ENCODE measurements at regions not wholly inside any gene's neighbourhood (a gene's known extent, or its start where the extent isn't known, plus 50 kb on each side); places are given as distances from the start of the nearest gene placed in this dataset.

DNA sequence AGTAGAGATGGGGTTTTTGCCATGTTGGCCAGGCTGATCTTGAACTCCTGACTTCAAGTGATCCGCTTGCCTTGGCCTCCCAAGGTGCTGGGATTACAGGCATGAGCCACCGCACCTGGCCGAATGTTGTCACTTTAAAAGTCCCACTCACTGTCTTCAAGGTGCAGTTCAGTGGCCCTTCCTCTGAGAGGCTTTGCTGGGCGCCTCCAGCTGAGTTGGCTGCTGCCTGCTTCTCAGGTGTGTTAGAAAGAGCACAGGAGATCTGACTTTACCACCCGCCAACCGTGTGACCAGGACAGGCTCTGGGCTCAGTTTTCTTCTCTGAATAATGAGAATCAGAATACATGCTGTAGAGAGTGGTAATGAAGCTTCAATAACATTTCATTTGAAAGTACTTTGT lies 207.4 kb downstream of the CEP135 start:
- H3K36me3 ChIP-seq (ENCODE audit: low read depth): no peaks in the 10 kb centered on the region
- no peaks in the 10 kb centered on the region for H3K9me2 ChIP-seq (ENCODE audit: insufficient read depth)
- no peaks in the 10 kb centered on the region for H3K9me3 ChIP-seq (ENCODE audit: insufficient read depth, low read depth)
- TF ChIP-seq CTCF (conservative IDR thresholded peaks at IDR 0.05) (no peak), EZH2 (IDR thresholded peaks at IDR 0.05; ENCODE audit: low read depth) (no peak)
- H3K27me3 ChIP-seq (ENCODE audit: insufficient read depth, low read depth): no peaks in the 10 kb centered on the region
- BruUV-seq (replicated peaks): no TSS peak
- no peak overlapping the region for H3K4me3 ChIP-seq
- ChIA-PET CTCF (no interaction called here), POLR2A (ENCODE audit: unreplicated experiment) (no interaction called here)
- no peaks in the 10 kb centered on the region for H3K79me2 ChIP-seq (ENCODE audit: low read depth)
- H4K20me1 ChIP-seq (ENCODE audit: insufficient read depth): no peaks in the 10 kb centered on the region
- intact Hi-C loops (cut with micrococcal nuclease; ENCODE audit: unreplicated experiment): no loop called here
- H3K4me2 ChIP-seq: no peak overlapping the region
- no peak overlapping the region for H2AFZ ChIP-seq
- no peak overlapping the region for H3K27ac ChIP-seq
- H3F3A ChIP-seq (ENCODE audit: insufficient read depth, low read depth): no peaks in the 10 kb centered on the region
- no peaks in the 10 kb centered on the region for H3K4me1 ChIP-seq (replicated peaks; ENCODE audit: insufficient read depth)
- no peak for DNase-seq

DNA sequence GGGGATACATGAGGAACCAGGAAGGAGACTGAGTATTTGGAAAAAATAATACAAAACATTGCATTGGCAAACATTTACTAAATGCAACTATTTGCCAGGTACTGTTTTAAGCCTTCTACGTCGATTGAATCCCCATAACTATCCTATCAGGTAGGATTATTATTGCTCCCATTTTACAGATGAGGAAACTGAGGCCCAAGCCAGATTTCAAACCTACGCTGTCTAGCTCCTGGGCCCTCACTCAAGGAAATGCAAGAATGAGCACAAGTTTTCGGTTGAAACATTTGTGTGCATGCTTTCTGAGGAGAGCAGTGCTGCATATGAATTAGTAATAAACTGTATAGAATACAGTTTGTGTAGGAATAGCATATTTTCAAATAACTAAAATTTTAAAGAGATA lies 206.7 kb downstream of the CEP135 start:
- H3K4me3 ChIP-seq: no peak overlapping the region
- H3K36me3 ChIP-seq (ENCODE audit: low read depth): no peaks in the 10 kb centered on the region
- no peaks in the 10 kb centered on the region for H3K4me1 ChIP-seq (replicated peaks; ENCODE audit: insufficient read depth)
- H3F3A ChIP-seq (ENCODE audit: insufficient read depth, low read depth): no peaks in the 10 kb centered on the region
- no peaks in the 10 kb centered on the region for H3K9me3 ChIP-seq (ENCODE audit: insufficient read depth, low read depth)
- no peaks in the 10 kb centered on the region for H3K27me3 ChIP-seq (ENCODE audit: insufficient read depth, low read depth)
- H4K20me1 ChIP-seq (ENCODE audit: insufficient read depth): no peaks in the 10 kb centered on the region
- H3K27ac ChIP-seq: no peak overlapping the region
- no peak for TF ChIP-seq CTCF (conservative IDR thresholded peaks at IDR 0.05)
- TF ChIP-seq EZH2 (IDR thresholded peaks at IDR 0.05; ENCODE audit: low read depth): no peak
- no peaks in the 10 kb centered on the region for H3K9me2 ChIP-seq (ENCODE audit: insufficient read depth)
- ChIA-PET CTCF (no interaction called here), POLR2A (ENCODE audit: unreplicated experiment) (no interaction called here)
- no peak overlapping the region for H2AFZ ChIP-seq
- H3K79me2 ChIP-seq (ENCODE audit: low read depth): no peaks in the 10 kb centered on the region
- no peak for DNase-seq
- H3K4me2 ChIP-seq: no peak overlapping the region
- BruUV-seq (replicated peaks): no TSS peak
- intact Hi-C loops (cut with micrococcal nuclease; ENCODE audit: unreplicated experiment): no loop called here

DNA sequence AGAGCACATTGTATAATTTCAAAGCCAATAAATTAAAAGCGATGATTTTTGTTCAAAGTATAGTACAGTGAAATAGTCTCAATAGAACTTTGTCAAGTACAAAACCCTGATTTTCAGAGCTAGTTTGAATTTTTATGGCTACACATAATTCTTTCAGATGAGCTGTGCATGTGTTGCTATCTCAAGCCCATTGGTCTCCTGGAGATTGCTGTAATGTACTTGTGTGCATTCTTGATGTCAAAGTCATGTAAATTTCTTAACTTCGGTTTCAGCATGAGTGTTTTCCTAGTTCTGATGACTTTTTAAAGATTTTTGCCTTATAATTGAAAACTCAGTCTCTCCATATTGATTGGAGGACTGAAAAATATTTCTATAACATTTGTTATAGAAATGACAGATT lies 200.8 kb downstream of the CEP135 start:
- Histone ChIP-seq H3K79me2 (ENCODE audit: low read depth) (no peaks in the 10 kb centered on the region), H3K4me3 (no peak overlapping the region), H2AFZ (no peak overlapping the region), H3K4me1 (replicated peaks; ENCODE audit: insufficient read depth) (no peaks in the 10 kb centered on the region), H3K27ac (no peak overlapping the region), H4K20me1 (ENCODE audit: insufficient read depth) (no peaks in the 10 kb centered on the region), H3K36me3 (ENCODE audit: low read depth) (no peaks in the 10 kb centered on the region), H3K4me2 (no peak overlapping the region), H3K27me3 (ENCODE audit: insufficient read depth, low read depth) (no peaks in the 10 kb centered on the region), H3K9me3 (ENCODE audit: insufficient read depth, low read depth) (no peaks in the 10 kb centered on the region), H3K9me2 (ENCODE audit: insufficient read depth) (no peaks in the 10 kb centered on the region), H3F3A (ENCODE audit: insufficient read depth, low read depth) (no peaks in the 10 kb centered on the region)
- BruUV-seq (replicated peaks): no TSS peak
- DNase-seq: no peak
- ChIA-PET POLR2A (ENCODE audit: unreplicated experiment) (no interaction called here), CTCF (no interaction called here)
- intact Hi-C loops (cut with micrococcal nuclease; ENCODE audit: unreplicated experiment): no loop called here
- no peak for TF ChIP-seq CTCF (conservative IDR thresholded peaks at IDR 0.05)
- TF ChIP-seq EZH2 (IDR thresholded peaks at IDR 0.05; ENCODE audit: low read depth): no peak
